ENCODE measurements at regions not wholly inside any gene's neighbourhood (a gene's known extent, or its start where the extent isn't known, plus 50 kb on each side); places are given as distances from the start of the nearest gene placed in this dataset.

GRCh38 chr6:169899481-169900145, 148.2 kb downstream of the ERMARD start:
- no peak for DNase-seq (ENCODE audit: low read depth)
- no peak overlapping the region for H3K4me3 ChIP-seq (ENCODE audit: low read depth, low read length)
- no peak for TF ChIP-seq CTCF (conservative IDR thresholded peaks at IDR 0.05; ENCODE audit: low read depth, low read length)

GRCh38 chr6:169898788-169899480, 147.5 kb downstream of the ERMARD start:
- H3K4me3 ChIP-seq (ENCODE audit: low read depth, low read length) = no peak overlapping the region
- DNase-seq (ENCODE audit: low read depth) = no peak
- no peak for TF ChIP-seq CTCF (conservative IDR thresholded peaks at IDR 0.05; ENCODE audit: low read depth, low read length)

GRCh38 chr6:169897601-169898358, 146.4 kb downstream of the ERMARD start:
- no peak for DNase-seq (ENCODE audit: low read depth)
- TF ChIP-seq CTCF (conservative IDR thresholded peaks at IDR 0.05; ENCODE audit: low read depth, low read length) = no peak
- no peak overlapping the region for H3K4me3 ChIP-seq (ENCODE audit: low read depth, low read length)

- TF ChIP-seq CTCF (conservative IDR thresholded peaks at IDR 0.05; ENCODE audit: low read depth, low read length) = no peak
- DNase-seq (ENCODE audit: low read depth) = no peak
Measured at GRCh38 chr6:169896826-169897456, 145.5 kb downstream of the ERMARD start.

GRCh38 chr6:169895926-169896761, 144.7 kb downstream of the ERMARD start:
- no peak overlapping the region for H3K4me3 ChIP-seq (ENCODE audit: low read depth, low read length)
- no peak for TF ChIP-seq CTCF (conservative IDR thresholded peaks at IDR 0.05; ENCODE audit: low read depth, low read length)

More at GRCh38 chr6:169896826-169897456, 145.5 kb downstream of the ERMARD start:
- H3K4me3 ChIP-seq (ENCODE audit: low read depth, low read length) = no peak overlapping the region

More at GRCh38 chr6:169895926-169896761, 144.7 kb downstream of the ERMARD start:
- no peak for DNase-seq (ENCODE audit: low read depth)
